ENCODE measurements at regions not wholly inside any gene's neighbourhood (a gene's known extent, or its start where the extent isn't known, plus 50 kb on each side); places are given as distances from the start of the nearest gene placed in this dataset.

- no peak for TF ChIP-seq CTCF (IDR thresholded peaks at IDR 0.05; ENCODE audit: low read depth, low read length, missing control alignments)
- H3K4me3 ChIP-seq (replicated peaks; ENCODE audit: low read depth, low read length) = no peak overlapping the region
- DNase-seq (ENCODE audit: extremely low read depth, low read depth) = no peak
Measured at GRCh38 chr15:97259943-97260342, 700.6 kb upstream of the ARRDC4 start.

GRCh38 chr15:97301166-97301565 is 659.3 kb upstream of the ARRDC4 start:
- no peak for TF ChIP-seq CTCF (IDR thresholded peaks at IDR 0.05; ENCODE audit: low read depth, low read length, missing control alignments)
- no peak overlapping the region for H3K4me3 ChIP-seq (replicated peaks; ENCODE audit: low read depth, low read length)
- no peak for DNase-seq (ENCODE audit: extremely low read depth, low read depth)

- no peak for DNase-seq (ENCODE audit: extremely low read depth, low read depth)
- H3K4me3 ChIP-seq (replicated peaks; ENCODE audit: low read depth, low read length) = no peak overlapping the region
- no peak for TF ChIP-seq CTCF (IDR thresholded peaks at IDR 0.05; ENCODE audit: low read depth, low read length, missing control alignments)
Measured at GRCh38 chr15:97316362-97316761, 644.1 kb upstream of the ARRDC4 start.

GRCh38 chr15:97317163-97317562 is 643.3 kb upstream of the ARRDC4 start:
- no peak for TF ChIP-seq CTCF (IDR thresholded peaks at IDR 0.05; ENCODE audit: low read depth, low read length, missing control alignments)
- no peak for DNase-seq (ENCODE audit: extremely low read depth, low read depth)
- H3K4me3 ChIP-seq (replicated peaks; ENCODE audit: low read depth, low read length) = no peak overlapping the region

- TF ChIP-seq CTCF (IDR thresholded peaks at IDR 0.05; ENCODE audit: low read depth, low read length, missing control alignments) = no peak
- DNase-seq (ENCODE audit: extremely low read depth, low read depth) = no peak
- H3K4me3 ChIP-seq (replicated peaks; ENCODE audit: low read depth, low read length) = no peak overlapping the region
Measured at GRCh38 chr15:97319291-97319690, 641.2 kb upstream of the ARRDC4 start.

- H3K4me3 ChIP-seq (replicated peaks; ENCODE audit: low read depth, low read length) = no peak overlapping the region
- no peak for DNase-seq (ENCODE audit: extremely low read depth, low read depth)
- TF ChIP-seq CTCF (IDR thresholded peaks at IDR 0.05; ENCODE audit: low read depth, low read length, missing control alignments) = no peak
Measured at GRCh38 chr15:97346221-97346620, 614.3 kb upstream of the ARRDC4 start.

GRCh38 chr15:97350813-97351212 is 609.7 kb upstream of the ARRDC4 start:
- no peak overlapping the region for H3K4me3 ChIP-seq (replicated peaks; ENCODE audit: low read depth, low read length)
- TF ChIP-seq CTCF (IDR thresholded peaks at IDR 0.05; ENCODE audit: low read depth, low read length, missing control alignments) = no peak
- no peak for DNase-seq (ENCODE audit: extremely low read depth, low read depth)

All from HFF-Myc (cell line).